H1 (cell line): ENCODE measurements at regions not wholly inside any gene's neighbourhood (a gene's known extent, or its start where the extent isn't known, plus 50 kb on each side); places are given as distances from the start of the nearest gene placed in this dataset.

Source experiments
- CTCF ChIA-PET: fragments of 300-600 bp; sonication (Branson Sonifier 250); formaldehyde crosslinking; loops from one replicate; lab custom pipeline; 2021; ENCODE audit not compliant: partially characterized antibody; lab: Charles Lee
- POLR2A ChIA-PET: fragments of 300-600 bp; sonication (Branson Sonifier 250); formaldehyde crosslinking; loops from one replicate; lab custom pipeline; 2021; ENCODE audit warnings: inconsistent platforms; ENCODE audit not compliant: partially characterized antibody; lab: Charles Lee
- DNase-seq, 2 experiments: peaks; one replicate each; pipeline versions ENCODE4 v3.0.0 to v3.0.0-alpha.2; 2010 to 2022; ENCODE audit warnings: low spot score in 2 of 2, low read depth in 1 of 2, mixed read lengths in 1 of 2
- FAIRE-seq: peaks from 2 replicates; lab custom pipeline; 2011; peaks lifted over from hg19 to GRCh38; lab: Jason Lieb, UNC
- H2AFZ ChIP-seq: 2 replicates; pipeline ENCODE4 v1.8.1; 2012; ENCODE audit warnings: low read length, inconsistent platforms
- H2AK5ac ChIP-seq: 2 replicates; pipeline ENCODE4 v1.6.1; 2013; ENCODE audit warnings: low read depth, low read length
- H2BK120ac ChIP-seq: replicated peaks from 2 replicates; pipeline ENCODE3; 2013; ENCODE audit warnings: low read depth, low read length, inconsistent platforms
- H2BK12ac ChIP-seq: 2 replicates; pipeline ENCODE4 v1.6.1; 2013; ENCODE audit warnings: low read depth, low read length
- H2BK15ac ChIP-seq: 2 replicates; pipeline ENCODE4 v1.6.1; 2013; ENCODE audit warnings: low read length
- H2BK20ac ChIP-seq: 2 replicates; pipeline ENCODE4 v1.6.1; 2013; ENCODE audit warnings: low read length
- H2BK5ac ChIP-seq: 2 replicates; pipeline ENCODE4 v1.6.1; 2013; ENCODE audit warnings: low read depth, low read length
- H3K14ac ChIP-seq: 2 replicates; pipeline ENCODE4 v1.6.1; 2013; ENCODE audit warnings: inconsistent platforms; ENCODE audit not compliant: insufficient read length
- H3K18ac ChIP-seq: 2 replicates; pipeline ENCODE4 v1.6.1; 2013; ENCODE audit warnings: low read length; ENCODE audit errors: extremely low read depth
- H3K23ac ChIP-seq: 2 replicates; pipeline ENCODE4 v1.6.1; 2013; ENCODE audit warnings: inconsistent platforms; ENCODE audit not compliant: insufficient read length
- H3K23me2 ChIP-seq: 2 replicates; pipeline ENCODE4 v1.6.1; 2013; ENCODE audit warnings: low read depth, low read length
- H3K27ac ChIP-seq: 2 replicates; pipeline ENCODE4 v1.6.1; 2011; ENCODE audit warnings: low read depth, low read length, inconsistent platforms
- H3K27me3 ChIP-seq, 4 experiments: replicated peaks in 1 of 4; 1 replicate in 1 of 4; 2 replicates in 3 of 4; pipeline versions ENCODE4 v1.6.1 to v1.8.1; 2011 to 2013; ENCODE audit warnings: low read length in 3 of 4, mild to moderate bottlenecking in 3 of 4, inconsistent platforms in 2 of 4, mixed read lengths in 2 of 4, moderate library complexity in 1 of 4; ENCODE audit not compliant: control insufficient read depth in 3 of 4, insufficient read depth in 3 of 4; ENCODE audit errors: extremely low read depth in 1 of 4
- H3K36me3 ChIP-seq, 4 experiments: 2 replicates each; pipeline versions ENCODE4 v1.6.1 to v1.8.1; 2011 to 2013; ENCODE audit warnings: mild to moderate bottlenecking in 4 of 4, low read length in 3 of 4, moderate library complexity in 2 of 4, control low read depth in 1 of 4, inconsistent platforms in 1 of 4; ENCODE audit not compliant: insufficient read depth in 4 of 4, control insufficient read depth in 2 of 4
- H3K4ac ChIP-seq: replicated peaks from 2 replicates; pipeline ENCODE3; 2013; ENCODE audit warnings: low read length, low read depth, mixed read lengths, inconsistent platforms; ENCODE audit not compliant: insufficient read length
- H3K4me1 ChIP-seq, 4 experiments: replicated peaks in 1 of 4; 1 replicate in 1 of 4; 2 replicates in 3 of 4; pipeline versions ENCODE4 v1.6.1 to v1.8.1; 2011 to 2013; ENCODE audit warnings: low read length in 3 of 4, inconsistent platforms in 2 of 4, mixed read lengths in 1 of 4; ENCODE audit not compliant: insufficient read depth in 4 of 4, control insufficient read depth in 3 of 4
- H3K4me2 ChIP-seq, 2 experiments: 2 replicates each; pipeline versions ENCODE4 v1.6.1 to v1.8.1; 2011 to 2013; ENCODE audit warnings: low read depth in 2 of 2, low read length in 2 of 2, control low read depth in 1 of 2, inconsistent platforms in 1 of 2, mild to moderate bottlenecking in 1 of 2; ENCODE audit not compliant: insufficient read depth in 1 of 2
- H3K4me3 ChIP-seq, 4 experiments: fragments of 200-600, 300-600 bp in 1 of 4; sonication (generic), shearing (Covaris generic), sonication (Bioruptor Twin) in 1 of 4; 2 replicates each; pipeline versions ENCODE4 v1.5.1 to v1.8.1; 2011 to 2016; ENCODE audit warnings: low read length in 4 of 4, low read depth in 3 of 4, control low read depth in 2 of 4, inconsistent platforms in 2 of 4, mild to moderate bottlenecking in 2 of 4, mixed read lengths in 1 of 4, moderate library complexity in 1 of 4; ENCODE audit not compliant: insufficient read depth in 2 of 4; ENCODE audit errors: extremely low read depth in 1 of 4
- H3K56ac ChIP-seq: replicated peaks from 2 replicates; pipeline ENCODE3; 2013; ENCODE audit warnings: low read depth, mild to moderate bottlenecking, mixed read lengths, low read length, inconsistent platforms; ENCODE audit not compliant: insufficient read length
- H3K79me1 ChIP-seq: 2 replicates; pipeline ENCODE4 v1.6.1; 2013; ENCODE audit warnings: low read depth, low read length, control low read depth
- H3K79me2 ChIP-seq, 2 experiments: 2 replicates each; pipeline versions ENCODE4 v1.6.1 to v1.8.1; 2012 to 2013; ENCODE audit warnings: low read length in 2 of 2, mild to moderate bottlenecking in 2 of 2, inconsistent platforms in 1 of 2; ENCODE audit not compliant: insufficient read depth in 2 of 2, control insufficient read depth in 1 of 2
- H3K9ac ChIP-seq, 4 experiments: replicated peaks in 1 of 4; 1 replicate in 1 of 4; 2 replicates in 3 of 4; pipeline versions ENCODE4 v1.6.1 to v1.8.1; 2011 to 2013; ENCODE audit warnings: low read depth in 3 of 4, low read length in 3 of 4, control low read depth in 2 of 4, mild to moderate bottlenecking in 2 of 4, moderate library complexity in 2 of 4, inconsistent platforms in 1 of 4; ENCODE audit errors: extremely low read depth in 1 of 4
- H3K9me3 ChIP-seq, 2 experiments: 2 replicates each; pipeline versions ENCODE4 v1.6.1 to v1.8.1; 2012 to 2013; ENCODE audit warnings: mild to moderate bottlenecking in 2 of 2, moderate library complexity in 2 of 2, control low read depth in 1 of 2, inconsistent platforms in 1 of 2, low read depth in 1 of 2, low read length in 1 of 2, mixed read lengths in 1 of 2; ENCODE audit not compliant: insufficient read depth in 2 of 2
- H4K20me1 ChIP-seq, 2 experiments: replicated peaks in 1 of 2; 2 replicates each; pipeline versions ENCODE3 to v1.8.1; 2011 to 2013; ENCODE audit warnings: inconsistent platforms in 2 of 2, low read length in 2 of 2, mild to moderate bottlenecking in 1 of 2; ENCODE audit not compliant: insufficient read depth in 2 of 2, control insufficient read depth in 1 of 2
- H4K5ac ChIP-seq: 2 replicates; pipeline ENCODE4 v1.6.1; 2013; ENCODE audit warnings: low read length, low read depth, mixed read lengths, inconsistent platforms; ENCODE audit not compliant: insufficient read length
- H4K8ac ChIP-seq: 2 replicates; pipeline ENCODE4 v1.8.0; 2013; ENCODE audit warnings: mild to moderate bottlenecking, moderate library complexity, low read length, inconsistent platforms; ENCODE audit not compliant: insufficient read depth; ENCODE audit errors: extremely low read depth
- H4K91ac ChIP-seq: replicated peaks from 2 replicates; pipeline ENCODE3; 2013; ENCODE audit warnings: low read length, mixed read lengths, inconsistent platforms; ENCODE audit not compliant: insufficient read length
- MAFK ChIP-seq: IDR thresholded peaks from 2 replicates; pipeline ENCODE4 v1.6.1; 2012; ENCODE audit warnings: low read depth, mild to moderate bottlenecking, improper control_type of control experiment, low read length
- RAD21 ChIP-seq, 2 experiments: IDR thresholded peaks in 1 of 2; conservative IDR thresholded peaks in 1 of 2; 2 replicates each; pipeline ENCODE4 v1.6.1; 2011; ENCODE audit warnings: low read depth in 2 of 2, low read length in 2 of 2, improper control_type of control experiment in 1 of 2, inconsistent platforms in 1 of 2, mild to moderate bottlenecking in 1 of 2, moderate library complexity in 1 of 2
- SP1 ChIP-seq: IDR thresholded peaks from 2 replicates; pipeline ENCODE4 v1.6.1; 2011; ENCODE audit warnings: low read depth, low read length
- SP4 ChIP-seq: IDR thresholded peaks from 2 replicates; pipeline ENCODE4 v1.6.1; 2012; ENCODE audit warnings: low read length, inconsistent platforms
- WGBS, 2 experiments: shearing (Covaris generic) in 1 of 2; methylation state at CpG; one replicate each; pipeline versions ENCODE4 v1.1.6 to v1.1.7; 2013 to 2015; ENCODE audit warnings: low lambda C conversion rate in 2 of 2, mixed read lengths in 2 of 2, inconsistent platforms in 1 of 2, low coverage in 1 of 2, missing lambda C conversion rate in 1 of 2; ENCODE audit not compliant: insufficient replicate concordance in 2 of 2, insufficient coverage in 1 of 2, insufficient read length in 1 of 2; ENCODE audit errors: extremely low coverage in 1 of 2, missing lambda C conversion rate in 1 of 2; 5-methylcytosine and 5-hydroxymethylcytosine counted together

DNA sequence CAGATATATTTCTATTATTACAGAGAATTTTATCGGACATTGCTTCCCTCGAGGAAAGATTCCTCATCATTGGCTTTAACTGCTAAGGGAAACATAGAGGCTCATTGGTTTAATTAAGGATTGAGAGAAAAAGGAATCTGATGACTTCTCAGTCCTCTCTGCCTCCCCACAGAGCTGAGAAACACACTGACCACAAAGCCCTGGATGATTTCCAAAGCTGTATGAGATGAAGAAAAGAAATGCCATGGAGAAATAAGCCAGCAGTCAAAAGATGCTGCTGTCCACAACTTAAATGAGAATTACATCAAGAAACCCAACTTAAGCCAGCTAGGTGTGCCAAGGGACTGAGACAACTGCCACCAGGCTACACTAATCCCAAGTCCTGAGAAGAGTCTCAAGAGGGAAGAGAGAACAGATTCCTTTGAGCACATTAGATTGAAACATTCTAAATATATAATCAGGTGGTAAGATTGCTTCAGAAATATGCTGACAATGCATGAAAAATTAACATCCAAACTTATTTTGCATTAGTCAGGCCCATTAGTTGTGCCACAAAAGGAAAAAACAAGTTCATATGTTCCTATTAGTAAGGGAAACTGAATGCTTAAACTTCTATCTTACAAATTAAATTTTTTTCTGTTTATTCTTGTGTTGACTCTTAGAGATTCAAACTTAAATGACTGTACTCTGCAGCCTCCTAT lies 308.1 kb upstream of the CYRIA start:
- Histone ChIP-seq H2BK20ac (no peak overlapping the region), H4K91ac (no peak overlapping the region), H2BK5ac (no peak overlapping the region), H3K9me3 (no peaks in the 10 kb centered on the region), H4K20me1 (no peaks in the 10 kb centered on the region), H3K4ac (no peak overlapping the region), H3K23ac (no peak overlapping the region), H3K14ac (no peak overlapping the region), H2BK12ac (no peak overlapping the region), H3K18ac (no peak overlapping the region)
- 88% methylated on average over 2 of the region's 2 CpGs; no CpG with 5 or more reads in 1 of the 2 experiments for WGBS, 2 experiments
- DNase-seq = no peak
- CTCF ChIA-PET = no interaction called here
- TF ChIP-seq SP4 (no peak), SP1 (no peak), MAFK (peak; percentile 67; the same call in 1 of the 2 replicates), RAD21 (IDR thresholded peaks at IDR 0.05 in 1 of 2, conservative IDR thresholded peaks at IDR 0.05 in 1 of 2; ENCODE audit: low read depth in 2 of 2, low read length in 2 of 2) (no peak)
- TF ChIP-seq, all 59 proteins: peak for 1
- Histone ChIP-seq H3K36me3 (no peaks in the 10 kb centered on the region), H4K5ac (no peak overlapping the region), H3K4me2 (no peak overlapping the region), H3K27me3 (no peaks in the 10 kb centered on the region), H3K56ac (no peak overlapping the region), H2BK15ac (no peak overlapping the region), H3K79me1 (no peaks in the 10 kb centered on the region), H3K4me1 (no peaks in the 10 kb centered on the region), H3K23me2 (no peaks in the 10 kb centered on the region), H2AK5ac (no peak overlapping the region), H2BK120ac (no peak overlapping the region), H4K8ac (no peak overlapping the region), H3K79me2 (no peaks in the 10 kb centered on the region), H2AFZ (no peak overlapping the region), H3K4me3 (no peak overlapping the region), H3K27ac (no peak overlapping the region), H3K9ac (no peak overlapping the region)
- no peak for FAIRE-seq
- POLR2A ChIA-PET = no interaction called here
